ENCODE measurements at regions not wholly inside any gene's neighbourhood (a gene's known extent, or its start where the extent isn't known, plus 50 kb on each side); places are given as distances from the start of the nearest gene placed in this dataset.

DNA sequence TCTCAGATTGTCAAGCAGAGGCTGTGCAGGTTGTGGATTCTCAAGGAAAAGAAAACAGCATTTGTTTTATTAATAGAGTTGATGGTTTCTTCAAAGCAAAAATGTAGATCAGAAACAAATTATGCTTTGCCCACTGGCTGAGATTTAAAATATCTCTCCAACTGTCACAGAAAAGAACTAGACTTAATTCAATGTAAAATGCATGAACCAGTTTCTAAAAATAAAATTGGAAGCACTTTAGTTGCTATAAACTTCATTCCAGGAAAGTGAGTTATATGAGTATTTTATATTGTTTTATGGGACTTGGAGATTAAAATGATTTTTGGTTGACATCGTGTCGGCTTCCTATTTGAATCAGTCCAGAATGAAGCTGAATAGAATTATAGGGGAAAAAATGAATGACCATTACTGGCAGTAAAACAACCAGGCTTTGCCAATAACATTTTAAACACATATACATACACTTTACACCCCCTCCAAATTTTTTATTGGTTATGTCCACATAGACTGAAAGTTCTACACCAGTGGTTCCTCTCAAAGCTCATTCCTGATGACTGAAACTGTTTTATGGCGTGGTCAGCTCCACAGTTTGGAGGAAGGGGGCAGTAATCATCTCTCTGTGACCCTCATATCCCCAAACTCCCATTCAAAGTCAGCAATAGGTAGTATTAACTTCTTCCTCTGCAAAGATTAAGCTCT, 55.5 kb upstream of the DAAM1 start:
- TF ChIP-seq PHF20 (CRISPR knock-in tag; IDR thresholded peaks at IDR 0.05) (no peak), MAZ (IDR thresholded peaks at IDR 0.05; ENCODE audit: borderline replicate concordance, low read depth, low read length) (no peak), MAZ (CRISPR knock-in tag; IDR thresholded peaks at IDR 0.05; ENCODE audit: low read depth) (no peak), KAT8 (CRISPR knock-in tag; IDR thresholded peaks at IDR 0.05) (no peak), MXI1 (IDR thresholded peaks at IDR 0.05; ENCODE audit: borderline replicate concordance, low read depth, low read length) (no peak), FOXA1 (IDR thresholded peaks at IDR 0.05) (no peak), FOXA1 (CRISPR knock-in tag; IDR thresholded peaks at IDR 0.05) (no peak), ZNF232 (CRISPR knock-in tag; IDR thresholded peaks at IDR 0.05; ENCODE audit: borderline replicate concordance) (no peak), HNRNPK (IDR thresholded peaks at IDR 0.05; ENCODE audit: low read depth, low read length, poor library complexity, severe bottlenecking) (no peak), KDM5A (IDR thresholded peaks at IDR 0.05; ENCODE audit: borderline replicate concordance, low read length) (no peak), RBAK (CRISPR knock-in tag; IDR thresholded peaks at IDR 0.05) (no peak), NONO (IDR thresholded peaks at IDR 0.05) (no peak), NONO (CRISPR knock-in tag; conservative IDR thresholded peaks at IDR 0.05) (no peak)
- TF ChIP-seq, protein P1, sequence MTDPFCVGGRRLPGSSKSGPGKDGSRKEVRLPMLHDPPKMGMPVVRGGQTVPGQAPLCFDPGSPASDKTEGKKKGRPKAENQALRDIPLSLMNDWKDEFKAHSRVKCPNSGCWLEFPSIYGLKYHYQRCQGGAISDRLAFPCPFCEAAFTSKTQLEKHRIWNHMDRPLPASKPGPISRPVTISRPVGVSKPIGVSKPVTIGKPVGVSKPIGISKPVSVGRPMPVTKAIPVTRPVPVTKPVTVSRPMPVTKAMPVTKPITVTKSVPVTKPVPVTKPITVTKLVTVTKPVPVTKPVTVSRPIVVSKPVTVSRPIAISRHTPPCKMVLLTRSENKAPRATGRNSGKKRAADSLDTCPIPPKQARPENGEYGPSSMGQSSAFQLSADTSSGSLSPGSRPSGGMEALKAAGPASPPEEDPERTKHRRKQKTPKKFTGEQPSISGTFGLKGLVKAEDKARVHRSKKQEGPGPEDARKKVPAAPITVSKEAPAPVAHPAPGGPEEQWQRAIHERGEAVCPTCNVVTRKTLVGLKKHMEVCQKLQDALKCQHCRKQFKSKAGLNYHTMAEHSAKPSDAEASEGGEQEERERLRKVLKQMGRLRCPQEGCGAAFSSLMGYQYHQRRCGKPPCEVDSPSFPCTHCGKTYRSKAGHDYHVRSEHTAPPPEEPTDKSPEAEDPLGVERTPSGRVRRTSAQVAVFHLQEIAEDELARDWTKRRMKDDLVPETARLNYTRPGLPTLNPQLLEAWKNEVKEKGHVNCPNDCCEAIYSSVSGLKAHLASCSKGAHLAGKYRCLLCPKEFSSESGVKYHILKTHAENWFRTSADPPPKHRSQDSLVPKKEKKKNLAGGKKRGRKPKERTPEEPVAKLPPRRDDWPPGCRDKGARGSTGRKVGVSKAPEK (CRISPR knock-in tag; IDR thresholded peaks at IDR 0.05; ENCODE audit: borderline replicate concordance): no peak
- TF ChIP-seq, protein P2, sequence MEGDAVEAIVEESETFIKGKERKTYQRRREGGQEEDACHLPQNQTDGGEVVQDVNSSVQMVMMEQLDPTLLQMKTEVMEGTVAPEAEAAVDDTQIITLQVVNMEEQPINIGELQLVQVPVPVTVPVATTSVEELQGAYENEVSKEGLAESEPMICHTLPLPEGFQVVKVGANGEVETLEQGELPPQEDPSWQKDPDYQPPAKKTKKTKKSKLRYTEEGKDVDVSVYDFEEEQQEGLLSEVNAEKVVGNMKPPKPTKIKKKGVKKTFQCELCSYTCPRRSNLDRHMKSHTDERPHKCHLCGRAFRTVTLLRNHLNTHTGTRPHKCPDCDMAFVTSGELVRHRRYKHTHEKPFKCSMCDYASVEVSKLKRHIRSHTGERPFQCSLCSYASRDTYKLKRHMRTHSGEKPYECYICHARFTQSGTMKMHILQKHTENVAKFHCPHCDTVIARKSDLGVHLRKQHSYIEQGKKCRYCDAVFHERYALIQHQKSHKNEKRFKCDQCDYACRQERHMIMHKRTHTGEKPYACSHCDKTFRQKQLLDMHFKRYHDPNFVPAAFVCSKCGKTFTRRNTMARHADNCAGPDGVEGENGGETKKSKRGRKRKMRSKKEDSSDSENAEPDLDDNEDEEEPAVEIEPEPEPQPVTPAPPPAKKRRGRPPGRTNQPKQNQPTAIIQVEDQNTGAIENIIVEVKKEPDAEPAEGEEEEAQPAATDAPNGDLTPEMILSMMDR (CRISPR knock-in tag; IDR thresholded peaks at IDR 0.05): peak; percentile 44
- TF ChIP-seq, protein P3, sequence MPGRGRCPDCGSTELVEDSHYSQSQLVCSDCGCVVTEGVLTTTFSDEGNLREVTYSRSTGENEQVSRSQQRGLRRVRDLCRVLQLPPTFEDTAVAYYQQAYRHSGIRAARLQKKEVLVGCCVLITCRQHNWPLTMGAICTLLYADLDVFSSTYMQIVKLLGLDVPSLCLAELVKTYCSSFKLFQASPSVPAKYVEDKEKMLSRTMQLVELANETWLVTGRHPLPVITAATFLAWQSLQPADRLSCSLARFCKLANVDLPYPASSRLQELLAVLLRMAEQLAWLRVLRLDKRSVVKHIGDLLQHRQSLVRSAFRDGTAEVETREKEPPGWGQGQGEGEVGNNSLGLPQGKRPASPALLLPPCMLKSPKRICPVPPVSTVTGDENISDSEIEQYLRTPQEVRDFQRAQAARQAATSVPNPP (CRISPR knock-in tag; IDR thresholded peaks at IDR 0.05): no peak
- TF ChIP-seq, protein P4, sequence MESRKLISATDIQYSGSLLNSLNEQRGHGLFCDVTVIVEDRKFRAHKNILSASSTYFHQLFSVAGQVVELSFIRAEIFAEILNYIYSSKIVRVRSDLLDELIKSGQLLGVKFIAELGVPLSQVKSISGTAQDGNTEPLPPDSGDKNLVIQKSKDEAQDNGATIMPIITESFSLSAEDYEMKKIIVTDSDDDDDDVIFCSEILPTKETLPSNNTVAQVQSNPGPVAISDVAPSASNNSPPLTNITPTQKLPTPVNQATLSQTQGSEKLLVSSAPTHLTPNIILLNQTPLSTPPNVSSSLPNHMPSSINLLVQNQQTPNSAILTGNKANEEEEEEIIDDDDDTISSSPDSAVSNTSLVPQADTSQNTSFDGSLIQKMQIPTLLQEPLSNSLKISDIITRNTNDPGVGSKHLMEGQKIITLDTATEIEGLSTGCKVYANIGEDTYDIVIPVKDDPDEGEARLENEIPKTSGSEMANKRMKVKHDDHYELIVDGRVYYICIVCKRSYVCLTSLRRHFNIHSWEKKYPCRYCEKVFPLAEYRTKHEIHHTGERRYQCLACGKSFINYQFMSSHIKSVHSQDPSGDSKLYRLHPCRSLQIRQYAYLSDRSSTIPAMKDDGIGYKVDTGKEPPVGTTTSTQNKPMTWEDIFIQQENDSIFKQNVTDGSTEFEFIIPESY (CRISPR knock-in tag; IDR thresholded peaks at IDR 0.05): no peak

Measured in HepG2 (cell line).